Cardiac septum (tissue), 1 donor: ENCODE measurements at regions not wholly inside any gene's neighbourhood (a gene's known extent, or its start where the extent isn't known, plus 50 kb on each side); places are given as distances from the start of the nearest gene placed in this dataset.

Source experiments
- DNase-seq: peaks from one replicate; pipeline ENCODE4 v3.0.0-alpha.2; 2020; ENCODE audit warnings: low spot score
- intact Hi-C: fragments of 100-400 bp; cut with DNase I; formaldehyde crosslinking; loops from one replicate; pipeline ENCODE4 v1.14.0; 2022
- donor health status: DM: no; HTN: no; CAD: no.

DNA sequence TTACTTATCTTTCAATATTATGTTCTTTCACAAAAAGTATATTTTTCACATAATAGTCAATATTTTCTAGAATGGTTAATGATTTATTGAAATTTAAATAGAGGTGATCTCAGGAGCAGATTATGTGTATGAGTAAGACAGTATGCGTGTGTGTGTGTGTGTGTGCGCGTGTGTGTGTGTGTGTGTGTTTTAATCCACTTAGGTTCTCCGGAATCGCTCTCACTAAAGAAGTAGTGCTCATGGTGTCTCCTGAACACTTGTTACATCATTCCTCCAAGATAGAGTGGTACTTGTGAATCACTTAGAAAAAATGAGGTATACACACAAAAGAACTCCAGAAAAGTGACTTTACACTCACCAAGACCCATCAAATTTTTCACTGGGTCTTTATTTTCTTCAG is 91.0 kb upstream of the KCNH7 start:
- DNase-seq = no peak
- intact Hi-C loops = no loop called here

DNA sequence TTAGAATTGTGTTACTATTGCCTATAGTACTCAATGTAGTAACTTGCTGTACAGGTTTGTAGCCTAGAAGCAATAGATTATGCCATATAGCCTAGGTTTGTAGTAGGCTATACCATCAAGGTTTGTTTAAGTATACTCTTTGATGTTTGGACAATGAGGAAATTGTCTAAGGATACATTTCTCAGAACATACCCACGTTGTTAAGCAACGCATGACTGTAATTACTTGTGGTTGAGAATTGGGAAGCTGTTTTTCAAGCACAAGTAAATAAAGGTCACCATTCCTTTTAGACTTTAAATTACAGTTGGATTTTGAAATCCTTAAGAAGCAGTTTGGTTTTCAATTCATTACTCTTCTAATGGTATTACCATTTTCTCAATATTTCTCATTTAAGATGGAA is 89.8 kb upstream of the KCNH7 start:
- DNase-seq = no peak
- intact Hi-C loops = no loop called here

DNA sequence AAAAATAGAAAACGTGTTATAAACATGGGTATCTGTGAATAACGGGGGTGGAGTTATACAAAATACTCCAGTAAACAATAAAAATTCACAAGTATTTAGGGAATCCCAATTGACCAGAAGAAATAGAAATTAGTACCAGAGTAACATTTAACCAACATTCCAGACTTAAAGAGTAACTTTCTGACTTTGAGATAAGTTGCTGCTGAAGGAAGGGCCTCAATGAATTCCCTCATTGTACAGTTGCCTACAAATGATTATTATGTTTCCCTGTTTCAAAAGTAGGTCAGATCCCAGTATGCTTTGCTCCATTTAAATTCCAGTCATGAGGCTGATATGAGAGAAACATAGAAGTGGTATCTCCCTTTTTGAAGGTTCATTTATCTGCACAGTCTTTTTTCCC is 88.3 kb upstream of the KCNH7 start:
- intact Hi-C loops = no loop called here
- DNase-seq = no peak

DNA sequence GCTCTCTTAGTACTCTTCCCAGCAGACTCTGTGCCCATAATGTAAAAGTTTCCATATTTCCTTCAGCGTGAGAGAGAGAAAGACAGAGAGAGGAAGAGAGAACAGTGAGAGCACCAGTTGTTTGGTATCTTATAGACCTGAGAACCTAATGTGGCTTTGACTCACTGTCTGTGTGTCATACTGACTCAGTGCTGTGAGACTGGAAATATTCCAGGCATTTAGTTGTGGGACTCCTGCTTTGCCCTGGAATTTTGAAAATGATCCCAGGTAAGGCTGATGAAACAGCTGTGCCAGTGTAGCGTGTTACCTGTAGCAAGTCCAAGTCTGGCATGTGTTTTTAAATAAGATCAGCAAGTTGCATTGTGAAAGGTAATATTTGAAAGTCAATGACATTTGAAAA is 87.9 kb upstream of the KCNH7 start:
- intact Hi-C loops = no loop called here

DNA sequence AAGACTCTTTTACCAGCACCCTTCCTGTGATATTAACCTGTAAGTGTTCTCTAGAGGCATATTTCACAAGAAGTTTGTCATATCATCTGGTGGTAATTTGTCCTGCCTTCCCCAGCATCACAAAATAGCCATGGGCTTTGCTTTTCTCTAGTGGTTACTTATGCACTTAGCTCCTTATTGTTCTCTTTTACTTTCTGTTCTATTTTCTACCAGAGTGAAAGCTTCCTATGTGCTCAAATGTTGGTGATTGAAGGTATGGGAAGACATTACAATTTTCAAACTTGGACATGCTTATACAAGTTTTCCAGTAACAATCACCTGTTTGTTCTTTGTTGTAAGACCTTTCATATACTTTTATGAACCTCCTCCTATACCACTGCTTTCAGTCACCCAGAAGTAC is 87.0 kb upstream of the KCNH7 start:
- intact Hi-C loops = no loop called here
- DNase-seq = no peak

More for the DNA sequence above, 87.9 kb upstream of the KCNH7 start:
- DNase-seq = no peak

DNA sequence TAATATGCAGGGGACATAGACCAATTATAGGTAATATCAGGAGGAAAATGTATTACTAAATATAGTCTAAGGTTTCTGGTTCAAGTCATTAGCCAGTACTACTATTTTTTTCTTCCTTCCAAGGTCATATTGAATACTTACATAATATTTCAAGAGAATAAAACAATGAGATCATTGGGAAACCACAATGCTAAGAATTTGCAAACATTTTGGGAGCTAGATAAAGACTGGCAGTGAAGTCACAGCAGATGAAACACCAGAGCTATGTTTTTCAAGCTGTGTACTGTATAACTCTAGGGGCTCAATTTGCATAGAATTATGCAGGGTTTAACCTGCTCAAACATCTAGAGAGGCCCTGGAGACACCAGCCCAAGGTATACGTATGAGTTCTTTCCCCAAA is 80.5 kb upstream of the KCNH7 start:
- no peak for DNase-seq
- intact Hi-C loops = no loop called here

DNA sequence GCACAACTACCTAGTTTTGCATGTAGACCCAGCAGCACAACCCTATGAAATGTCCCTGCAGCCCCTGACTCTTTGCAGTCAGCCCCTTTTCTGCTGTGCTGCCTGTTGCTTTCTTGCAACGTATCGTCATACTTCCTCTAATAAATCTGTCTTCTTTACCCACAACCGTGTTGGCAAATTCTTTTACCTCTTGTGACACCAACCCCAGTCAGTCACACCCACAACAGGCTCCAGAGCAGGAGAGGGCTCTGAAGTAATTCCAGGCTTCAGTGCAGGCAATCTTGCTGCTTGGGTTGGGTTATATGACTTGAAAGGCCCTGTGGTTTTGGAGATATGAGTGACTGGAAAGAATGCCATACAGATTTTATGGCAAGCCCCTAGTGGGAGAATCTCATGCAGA is 79.1 kb upstream of the KCNH7 start:
- DNase-seq = no peak
- intact Hi-C loops = no loop called here

DNA sequence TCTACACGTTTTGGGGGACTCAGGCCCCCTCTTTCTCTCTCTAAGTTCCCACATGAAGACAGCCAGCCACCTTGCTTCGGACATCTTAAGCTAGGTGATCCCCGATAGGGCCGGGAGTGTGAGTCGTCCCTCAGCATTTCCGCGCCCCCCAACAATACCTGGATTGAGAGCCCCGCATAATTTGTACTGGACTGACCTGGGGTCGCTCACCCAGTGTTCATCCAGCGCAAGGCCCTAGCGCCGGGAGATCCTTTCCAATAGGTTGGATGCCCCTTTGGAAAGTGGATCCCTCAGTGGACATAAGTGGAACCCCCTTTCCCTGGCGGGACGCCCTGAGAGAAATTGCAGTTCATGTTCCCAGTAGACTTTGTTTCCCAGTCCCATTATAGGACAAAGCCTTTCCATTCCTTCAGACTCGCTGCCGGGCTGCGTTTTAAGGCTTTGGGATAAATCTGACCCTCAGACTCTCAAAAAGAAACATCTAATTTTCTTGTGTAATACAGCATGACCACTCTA is 77.8 kb upstream of the KCNH7 start:
- DNase-seq = no peak
- intact Hi-C loops = no loop called here

DNA sequence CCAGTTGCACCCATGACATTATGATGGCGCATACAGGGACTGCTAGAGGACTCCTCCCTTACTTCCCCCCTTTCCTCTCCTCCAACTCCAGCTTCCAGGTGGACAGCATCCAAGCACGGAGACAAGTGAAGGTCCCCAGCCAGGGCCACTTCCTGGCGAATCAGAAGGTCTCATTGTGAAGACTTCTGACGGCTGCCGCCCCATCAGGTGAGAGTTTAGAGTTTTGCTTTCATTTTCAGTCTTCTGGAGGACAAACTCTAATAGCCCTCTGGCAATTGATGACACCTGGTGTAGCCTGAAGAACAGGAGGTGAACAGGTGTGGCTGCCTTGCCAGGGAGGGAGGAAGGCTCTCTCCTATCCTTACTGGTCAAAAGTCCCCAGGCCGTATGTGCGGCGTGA is 77.3 kb upstream of the KCNH7 start:
- DNase-seq = no peak
- intact Hi-C loops = no loop called here

DNA sequence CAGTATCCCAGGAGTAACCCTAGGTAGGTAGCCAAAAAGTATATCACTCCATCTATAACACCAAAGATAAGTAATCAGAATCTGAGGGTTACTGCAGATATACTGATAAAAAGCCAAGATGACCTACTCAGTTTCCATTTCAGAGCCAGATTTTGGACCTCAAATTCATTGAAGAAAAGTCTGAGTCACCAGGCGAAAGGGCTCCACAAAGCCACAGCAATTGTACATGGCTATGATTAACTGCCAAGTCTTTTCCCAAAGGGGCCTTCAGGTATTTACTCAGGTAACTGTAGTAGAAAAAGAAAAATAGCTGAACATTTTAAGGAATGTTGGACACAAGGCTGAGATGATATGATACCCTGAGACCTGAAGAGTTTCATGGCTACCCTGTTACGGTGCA is 75.6 kb upstream of the KCNH7 start:
- intact Hi-C loops = no loop called here
- no peak for DNase-seq

DNA sequence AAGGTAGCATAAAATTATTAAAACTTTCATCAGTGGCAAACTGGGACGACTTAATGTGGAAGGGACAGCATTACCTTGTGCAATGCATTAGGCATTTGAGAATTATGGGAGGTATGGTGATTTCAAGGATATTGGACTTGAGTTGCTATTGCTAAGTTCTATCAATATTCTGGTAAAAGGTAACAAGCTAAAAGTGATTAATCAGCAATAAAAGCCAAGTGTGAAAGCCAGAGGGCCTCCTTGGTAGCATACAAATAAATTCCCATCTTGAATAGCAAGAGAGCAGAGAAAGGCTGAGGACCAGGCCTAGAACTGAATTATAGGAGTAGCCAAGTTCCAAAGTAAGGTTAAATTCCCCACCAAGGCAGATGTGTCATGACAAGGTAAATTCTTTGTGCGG is 74.2 kb upstream of the KCNH7 start:
- intact Hi-C loops = no loop called here
- no peak for DNase-seq

DNA sequence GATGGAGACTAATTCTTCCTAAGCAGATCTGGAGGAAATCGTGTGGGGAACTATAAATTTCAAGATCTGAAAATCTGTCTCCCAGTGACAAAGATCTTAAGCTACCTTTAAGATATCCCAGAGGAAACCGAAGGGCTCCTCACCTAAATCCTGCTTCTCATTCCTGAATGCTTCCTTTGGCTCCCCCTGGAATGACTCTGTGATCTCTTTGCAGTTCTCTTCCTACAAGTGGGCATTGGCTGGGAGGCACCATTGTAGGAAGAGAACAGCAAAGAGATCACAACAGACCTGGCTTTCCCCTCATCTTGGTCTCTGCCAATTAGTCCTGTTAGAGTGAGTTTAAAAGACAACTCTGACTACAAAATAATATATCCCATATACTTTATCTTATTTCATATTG is 70.0 kb upstream of the KCNH7 start:
- DNase-seq = no peak
- intact Hi-C loops = no loop called here

DNA sequence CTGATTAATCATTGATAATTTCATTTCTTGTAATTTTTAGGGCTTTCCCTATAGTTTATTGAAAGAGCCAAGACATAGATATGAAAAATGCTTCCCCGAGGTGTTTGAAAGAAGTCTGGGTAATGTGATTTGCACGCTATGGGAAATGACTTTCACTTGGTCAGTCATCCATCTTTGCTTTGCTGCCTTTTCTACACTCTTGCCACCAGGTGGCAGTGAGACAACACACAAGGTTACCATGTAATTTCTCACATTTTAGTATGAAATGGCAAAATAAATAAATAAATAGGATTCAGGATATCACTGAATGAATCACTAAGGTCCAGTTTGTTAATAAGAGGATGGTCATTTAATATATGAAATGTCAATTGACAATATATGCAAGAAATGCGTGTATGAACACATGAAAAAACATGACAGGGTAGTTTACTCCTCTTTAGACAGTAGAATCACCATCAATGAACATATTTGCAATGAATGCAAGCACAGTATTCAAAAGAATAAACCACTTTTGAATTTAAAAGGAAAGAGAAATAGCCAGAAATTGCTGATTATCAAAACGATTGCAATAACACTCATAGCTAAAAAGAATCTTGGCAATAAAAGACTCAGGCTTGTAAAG is 52.2 kb upstream of the KCNH7 start:
- intact Hi-C loops = loop anchor here (10.0 kb wide), 1 partner anchor 244 kb away; no protein-coding TSS in a partner anchor

DNA sequence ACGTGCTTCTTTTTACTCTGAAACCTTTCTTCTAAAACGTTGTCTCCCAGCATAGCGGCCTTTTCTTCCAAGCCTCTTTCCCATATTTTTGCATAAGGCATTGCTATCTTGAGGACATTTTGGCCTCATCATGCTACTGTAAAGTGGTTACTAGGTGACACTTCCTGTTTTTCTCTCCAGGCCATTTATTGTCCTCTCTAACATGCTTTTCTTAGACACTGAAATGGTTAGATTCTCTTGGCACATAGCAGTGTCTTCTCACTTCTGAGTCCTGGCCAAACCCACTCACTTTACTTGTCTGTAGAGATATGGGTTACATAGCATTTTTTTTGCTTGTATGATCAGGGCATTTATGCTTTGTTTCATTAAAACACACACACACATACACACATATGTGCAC is 50.1 kb upstream of the KCNH7 start:
- no peak for DNase-seq
- intact Hi-C loops = no loop called here

More for the DNA sequence above, 52.2 kb upstream of the KCNH7 start:
- no peak for DNase-seq
